Neural cell (in vitro differentiated cells): ENCODE measurements at regions not wholly inside any gene's neighbourhood (a gene's known extent, or its start where the extent isn't known, plus 50 kb on each side); places are given as distances from the start of the nearest gene placed in this dataset.

Experiments used
- EP300 ChIP-seq: fragments of 450-650 bp; conservative IDR thresholded peaks from 2 replicates; pipeline ENCODE4 v1.6.1; 2014; ENCODE audit warnings: antibody characterized with exemption, mild to moderate bottlenecking, moderate library complexity; ENCODE audit not compliant: poor library complexity, severe bottlenecking
- EZH2 ChIP-seq: fragments of 200-600, 300-800 bp; shearing (Covaris generic), sonication (generic); IDR thresholded peaks from 2 replicates; pipeline ENCODE4 v1.6.1; 2014; ENCODE audit warnings: antibody characterized with exemption, low read length, borderline replicate concordance, mild to moderate bottlenecking; ENCODE audit not compliant: insufficient read depth, poor library complexity, severe bottlenecking
- POLR2AphosphoS5 ChIP-seq: IDR thresholded peaks from 2 replicates; pipeline ENCODE4 v1.6.1; 2012
- RAD21 ChIP-seq: fragments of 450-650 bp; conservative IDR thresholded peaks from 2 replicates; pipeline ENCODE4 v1.6.1; 2014; ENCODE audit warnings: antibody characterized with exemption, mild to moderate bottlenecking, moderate library complexity
- TAF1 ChIP-seq: IDR thresholded peaks from 2 replicates; pipeline ENCODE4 v1.6.1; 2012; ENCODE audit warnings: low read depth
- TF ChIP-seq, protein P1 (sequence below): fragments of 450-650 bp; IDR thresholded peaks from 2 replicates; pipeline ENCODE4 v1.5.1; 2014; ENCODE audit warnings: antibody characterized with exemption, mild to moderate bottlenecking, moderate library complexity; ENCODE audit not compliant: poor library complexity, severe bottlenecking

DNA sequence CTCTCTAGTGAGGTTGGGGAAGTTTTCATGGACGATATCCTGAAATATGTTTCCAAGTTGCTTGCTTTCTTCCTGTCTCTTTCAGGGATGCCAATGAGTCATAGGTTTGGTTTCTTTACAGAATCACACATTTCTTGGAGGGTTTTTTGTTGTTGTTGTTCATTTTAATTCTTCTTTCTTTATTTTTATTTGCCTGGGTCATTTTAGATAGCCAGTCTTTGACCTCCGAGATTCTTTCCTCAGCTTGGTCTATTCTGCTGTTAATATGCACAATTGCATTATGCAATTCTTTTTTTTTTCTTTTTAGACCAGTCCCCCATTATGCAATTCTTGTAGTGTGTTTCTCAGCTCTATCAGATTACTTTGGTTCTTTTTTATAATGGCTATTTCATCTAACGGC lies 338.9 kb downstream of the AEBP2 start:
- TF ChIP-seq, protein P1, sequence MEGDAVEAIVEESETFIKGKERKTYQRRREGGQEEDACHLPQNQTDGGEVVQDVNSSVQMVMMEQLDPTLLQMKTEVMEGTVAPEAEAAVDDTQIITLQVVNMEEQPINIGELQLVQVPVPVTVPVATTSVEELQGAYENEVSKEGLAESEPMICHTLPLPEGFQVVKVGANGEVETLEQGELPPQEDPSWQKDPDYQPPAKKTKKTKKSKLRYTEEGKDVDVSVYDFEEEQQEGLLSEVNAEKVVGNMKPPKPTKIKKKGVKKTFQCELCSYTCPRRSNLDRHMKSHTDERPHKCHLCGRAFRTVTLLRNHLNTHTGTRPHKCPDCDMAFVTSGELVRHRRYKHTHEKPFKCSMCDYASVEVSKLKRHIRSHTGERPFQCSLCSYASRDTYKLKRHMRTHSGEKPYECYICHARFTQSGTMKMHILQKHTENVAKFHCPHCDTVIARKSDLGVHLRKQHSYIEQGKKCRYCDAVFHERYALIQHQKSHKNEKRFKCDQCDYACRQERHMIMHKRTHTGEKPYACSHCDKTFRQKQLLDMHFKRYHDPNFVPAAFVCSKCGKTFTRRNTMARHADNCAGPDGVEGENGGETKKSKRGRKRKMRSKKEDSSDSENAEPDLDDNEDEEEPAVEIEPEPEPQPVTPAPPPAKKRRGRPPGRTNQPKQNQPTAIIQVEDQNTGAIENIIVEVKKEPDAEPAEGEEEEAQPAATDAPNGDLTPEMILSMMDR, result no peak
- TF ChIP-seq EP300, result no peak
- TF ChIP-seq EZH2, result no peak
- no peak for TF ChIP-seq POLR2AphosphoS5
- no peak for TF ChIP-seq RAD21
- no peak for TF ChIP-seq TAF1
